K562 (cell line): ENCODE measurements at regions not wholly inside any gene's neighbourhood (a gene's known extent, or its start where the extent isn't known, plus 50 kb on each side); places are given as distances from the start of the nearest gene placed in this dataset.

Experiments
- ATF7 ChIP-seq: fragments of 450-650 bp; IDR thresholded peaks from 2 replicates; pipeline ENCODE4 v1.7.1; 2014; ENCODE audit warnings: mild to moderate bottlenecking, moderate library complexity
- TEAD1 ChIP-seq, 2 experiments: fragments of 450-650 bp in 1 of 2; sonication (generic) in 1 of 2; formaldehyde crosslinking; IDR thresholded peaks; 2 replicates each; pipeline versions ENCODE4 v1.4.0 to v1.8.0; 2020 to 2022; ENCODE audit warnings: mild to moderate bottlenecking in 2 of 2, missing genetic modification reagents in 1 of 2
- ZKSCAN3 ChIP-seq: fragments of 250-450 bp; sonication (Bioruptor Pico); IDR thresholded peaks from 2 replicates; pipeline ENCODE4 v1.4.0; 2020
- ZNF444 ChIP-seq: fragments of 250-450 bp; sonication (Bioruptor Pico); IDR thresholded peaks from 2 replicates; pipeline ENCODE4 v1.4.0; 2020; ENCODE audit warnings: mild to moderate bottlenecking, moderate library complexity
- TF ChIP-seq, protein P1 (sequence below), 2 experiments: fragments of 450-650 bp; IDR thresholded peaks; 2 replicates each; pipeline ENCODE4 v1.6.1; 2016; ENCODE audit warnings: mild to moderate bottlenecking in 2 of 2, borderline replicate concordance in 1 of 2, low read depth in 1 of 2, moderate library complexity in 1 of 2
- TF ChIP-seq, protein P2 (sequence below): sonication (generic); formaldehyde crosslinking; IDR thresholded peaks from 2 replicates; pipeline ENCODE4 v1.8.0; 2023; ENCODE audit warnings: missing genetic modification reagents, mild to moderate bottlenecking, borderline replicate concordance

DNA sequence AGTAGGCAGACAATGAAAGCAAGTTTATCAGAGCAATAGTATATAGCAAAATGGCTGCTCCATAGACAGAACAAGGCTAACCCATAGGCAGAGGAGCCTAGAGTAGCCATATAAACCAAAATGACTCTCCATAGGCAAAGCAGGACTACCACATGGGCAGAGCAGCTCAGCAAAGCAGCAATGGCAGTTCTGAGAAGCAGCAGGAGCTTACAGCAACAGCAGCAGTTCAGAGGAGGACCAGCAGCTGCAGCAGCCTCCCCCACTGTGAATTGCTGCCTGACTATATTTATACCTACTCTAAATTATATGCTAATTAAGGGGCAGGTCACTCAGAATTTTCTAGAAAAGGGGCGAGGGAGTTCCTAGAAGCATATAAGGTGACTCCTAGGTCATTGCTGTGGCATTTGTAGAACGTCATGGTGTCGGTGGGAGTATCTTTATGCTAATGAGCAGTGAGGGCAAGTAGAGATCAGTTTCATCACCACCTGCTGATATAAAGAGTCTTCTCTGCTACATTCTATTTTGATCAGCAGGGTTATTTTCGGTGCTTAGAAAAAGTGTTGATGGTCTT, 1115.5 kb downstream of the DTWD2 start (continued):
- TF ChIP-seq, protein P1, sequence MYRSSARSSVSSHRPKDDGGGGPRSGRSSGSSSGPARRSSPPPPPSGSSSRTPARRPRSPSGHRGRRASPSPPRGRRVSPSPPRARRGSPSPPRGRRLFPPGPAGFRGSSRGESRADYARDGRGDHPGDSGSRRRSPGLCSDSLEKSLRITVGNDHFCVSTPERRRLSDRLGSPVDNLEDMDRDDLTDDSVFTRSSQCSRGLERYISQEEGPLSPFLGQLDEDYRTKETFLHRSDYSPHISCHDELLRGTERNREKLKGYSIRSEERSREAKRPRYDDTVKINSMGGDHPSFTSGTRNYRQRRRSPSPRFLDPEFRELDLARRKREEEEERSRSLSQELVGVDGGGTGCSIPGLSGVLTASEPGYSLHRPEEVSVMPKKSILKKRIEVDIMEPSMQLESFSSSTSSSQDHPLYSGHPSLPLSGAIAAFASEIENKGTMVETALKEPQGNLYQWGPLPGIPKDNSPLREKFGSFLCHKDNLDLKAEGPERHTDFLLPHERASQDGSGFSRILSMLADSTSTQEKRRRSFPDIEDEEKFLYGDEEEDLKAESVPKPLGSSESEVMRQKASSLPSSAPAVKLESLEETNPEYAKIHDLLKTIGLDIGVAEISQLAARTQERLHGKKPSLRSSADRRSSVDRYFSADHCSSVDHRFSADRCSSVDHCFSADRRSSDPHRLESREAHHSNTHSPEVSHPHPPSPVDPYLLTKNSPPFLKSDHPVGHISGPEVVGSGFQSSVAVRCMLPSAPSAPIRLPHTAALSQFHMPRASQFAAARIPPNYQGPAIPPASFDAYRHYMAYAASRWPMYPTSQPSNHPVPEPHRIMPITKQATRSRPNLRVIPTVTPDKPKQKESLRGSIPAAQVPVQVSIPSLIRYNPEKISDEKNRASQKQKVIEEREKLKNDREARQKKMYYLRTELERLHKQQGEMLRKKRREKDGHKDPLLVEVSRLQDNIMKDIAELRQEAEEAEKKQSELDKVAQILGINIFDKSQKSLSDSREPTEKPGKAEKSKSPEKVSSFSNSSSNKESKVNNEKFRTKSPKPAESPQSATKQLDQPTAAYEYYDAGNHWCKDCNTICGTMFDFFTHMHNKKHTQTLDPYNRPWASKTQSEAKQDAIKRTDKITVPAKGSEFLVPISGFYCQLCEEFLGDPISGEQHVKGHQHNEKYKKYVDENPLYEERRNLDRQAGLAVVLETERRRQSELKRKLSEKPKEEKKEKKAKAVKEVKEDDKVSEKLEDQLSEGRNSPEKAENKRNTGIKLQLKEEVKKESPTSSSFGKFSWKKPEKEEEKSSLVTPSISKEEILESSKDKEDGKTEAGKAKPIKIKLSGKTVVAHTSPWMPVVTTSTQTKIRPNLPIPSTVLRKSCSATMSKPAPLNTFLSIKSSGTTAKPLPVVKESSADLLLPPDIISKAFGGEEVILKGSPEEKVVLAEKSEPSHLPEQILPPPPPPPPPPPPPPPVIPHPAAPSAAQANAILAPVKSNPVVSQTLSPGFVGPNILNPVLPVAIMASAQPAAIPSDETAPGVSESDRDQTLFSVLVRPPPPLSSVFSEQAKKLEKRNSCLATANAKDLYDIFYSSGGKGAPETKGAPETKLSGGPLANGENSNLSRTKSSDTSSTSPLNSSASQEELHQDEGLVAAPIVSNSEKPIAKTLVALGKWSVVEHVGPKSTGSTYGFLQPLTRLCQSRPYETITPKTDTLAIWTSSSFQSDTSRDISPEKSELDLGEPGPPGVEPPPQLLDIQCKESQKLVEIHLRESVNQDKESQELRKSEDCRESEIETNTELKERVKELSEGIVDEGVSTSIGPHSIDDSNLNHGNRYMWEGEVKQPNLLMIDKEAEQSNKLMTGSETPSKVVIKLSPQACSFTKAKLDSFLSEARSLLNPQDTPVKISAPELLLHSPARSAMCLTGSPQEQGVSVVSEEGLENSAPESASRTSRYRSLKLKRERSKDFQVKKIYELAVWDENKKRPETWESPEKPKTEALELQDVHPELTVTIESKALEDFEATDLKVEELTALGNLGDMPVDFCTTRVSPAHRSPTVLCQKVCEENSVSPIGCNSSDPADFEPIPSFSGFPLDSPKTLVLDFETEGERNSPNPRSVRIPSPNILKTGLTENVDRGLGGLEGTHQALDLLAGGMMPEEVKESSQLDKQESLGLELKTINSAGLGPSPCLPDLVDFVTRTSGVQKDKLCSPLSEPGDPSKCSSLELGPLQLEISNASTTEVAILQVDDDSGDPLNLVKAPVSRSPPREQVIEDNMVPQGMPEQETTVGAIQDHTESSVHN (IDR thresholded peaks at IDR 0.05; ENCODE audit: borderline replicate concordance in 1 of 2, low read depth in 1 of 2) = no peak
- TF ChIP-seq, protein P2, sequence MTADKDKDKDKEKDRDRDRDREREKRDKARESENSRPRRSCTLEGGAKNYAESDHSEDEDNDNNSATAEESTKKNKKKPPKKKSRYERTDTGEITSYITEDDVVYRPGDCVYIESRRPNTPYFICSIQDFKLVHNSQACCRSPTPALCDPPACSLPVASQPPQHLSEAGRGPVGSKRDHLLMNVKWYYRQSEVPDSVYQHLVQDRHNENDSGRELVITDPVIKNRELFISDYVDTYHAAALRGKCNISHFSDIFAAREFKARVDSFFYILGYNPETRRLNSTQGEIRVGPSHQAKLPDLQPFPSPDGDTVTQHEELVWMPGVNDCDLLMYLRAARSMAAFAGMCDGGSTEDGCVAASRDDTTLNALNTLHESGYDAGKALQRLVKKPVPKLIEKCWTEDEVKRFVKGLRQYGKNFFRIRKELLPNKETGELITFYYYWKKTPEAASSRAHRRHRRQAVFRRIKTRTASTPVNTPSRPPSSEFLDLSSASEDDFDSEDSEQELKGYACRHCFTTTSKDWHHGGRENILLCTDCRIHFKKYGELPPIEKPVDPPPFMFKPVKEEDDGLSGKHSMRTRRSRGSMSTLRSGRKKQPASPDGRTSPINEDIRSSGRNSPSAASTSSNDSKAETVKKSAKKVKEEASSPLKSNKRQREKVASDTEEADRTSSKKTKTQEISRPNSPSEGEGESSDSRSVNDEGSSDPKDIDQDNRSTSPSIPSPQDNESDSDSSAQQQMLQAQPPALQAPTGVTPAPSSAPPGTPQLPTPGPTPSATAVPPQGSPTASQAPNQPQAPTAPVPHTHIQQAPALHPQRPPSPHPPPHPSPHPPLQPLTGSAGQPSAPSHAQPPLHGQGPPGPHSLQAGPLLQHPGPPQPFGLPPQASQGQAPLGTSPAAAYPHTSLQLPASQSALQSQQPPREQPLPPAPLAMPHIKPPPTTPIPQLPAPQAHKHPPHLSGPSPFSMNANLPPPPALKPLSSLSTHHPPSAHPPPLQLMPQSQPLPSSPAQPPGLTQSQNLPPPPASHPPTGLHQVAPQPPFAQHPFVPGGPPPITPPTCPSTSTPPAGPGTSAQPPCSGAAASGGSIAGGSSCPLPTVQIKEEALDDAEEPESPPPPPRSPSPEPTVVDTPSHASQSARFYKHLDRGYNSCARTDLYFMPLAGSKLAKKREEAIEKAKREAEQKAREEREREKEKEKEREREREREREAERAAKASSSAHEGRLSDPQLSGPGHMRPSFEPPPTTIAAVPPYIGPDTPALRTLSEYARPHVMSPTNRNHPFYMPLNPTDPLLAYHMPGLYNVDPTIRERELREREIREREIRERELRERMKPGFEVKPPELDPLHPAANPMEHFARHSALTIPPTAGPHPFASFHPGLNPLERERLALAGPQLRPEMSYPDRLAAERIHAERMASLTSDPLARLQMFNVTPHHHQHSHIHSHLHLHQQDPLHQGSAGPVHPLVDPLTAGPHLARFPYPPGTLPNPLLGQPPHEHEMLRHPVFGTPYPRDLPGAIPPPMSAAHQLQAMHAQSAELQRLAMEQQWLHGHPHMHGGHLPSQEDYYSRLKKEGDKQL (CRISPR knock-in tag) = no peak
- TF ChIP-seq ZKSCAN3 (CRISPR knock-in tag) (no peak), ATF7 (no peak), ZNF444 (CRISPR knock-in tag) (no peak), TEAD1 (CRISPR knock-in tag; IDR thresholded peaks at IDR 0.05) (no peak)
- TF ChIP-seq, all 486 proteins: peak for 0
